ENCODE measurements at regions not wholly inside any gene's neighbourhood (a gene's known extent, or its start where the extent isn't known, plus 50 kb on each side); places are given as distances from the start of the nearest gene placed in this dataset.

GRCh38 chr1:230573658-230574057, 68.6 kb upstream of the COG2 start:
- Mint-ChIP-seq H3K4me1 (peaks cover 14% of the 10 kb centered on the region), H3K36me3 (ENCODE audit: low read depth) (no peaks in the 10 kb centered on the region), H3K27ac (ENCODE audit: unreplicated experiment) (no peak overlapping the region), H3K4me3 (no peak overlapping the region), H3K27me3 (ENCODE audit: low read depth) (peaks cover 7% of the 10 kb centered on the region), H3K9me3 (no peaks in the 10 kb centered on the region)
- TF ChIP-seq, protein P1, sequence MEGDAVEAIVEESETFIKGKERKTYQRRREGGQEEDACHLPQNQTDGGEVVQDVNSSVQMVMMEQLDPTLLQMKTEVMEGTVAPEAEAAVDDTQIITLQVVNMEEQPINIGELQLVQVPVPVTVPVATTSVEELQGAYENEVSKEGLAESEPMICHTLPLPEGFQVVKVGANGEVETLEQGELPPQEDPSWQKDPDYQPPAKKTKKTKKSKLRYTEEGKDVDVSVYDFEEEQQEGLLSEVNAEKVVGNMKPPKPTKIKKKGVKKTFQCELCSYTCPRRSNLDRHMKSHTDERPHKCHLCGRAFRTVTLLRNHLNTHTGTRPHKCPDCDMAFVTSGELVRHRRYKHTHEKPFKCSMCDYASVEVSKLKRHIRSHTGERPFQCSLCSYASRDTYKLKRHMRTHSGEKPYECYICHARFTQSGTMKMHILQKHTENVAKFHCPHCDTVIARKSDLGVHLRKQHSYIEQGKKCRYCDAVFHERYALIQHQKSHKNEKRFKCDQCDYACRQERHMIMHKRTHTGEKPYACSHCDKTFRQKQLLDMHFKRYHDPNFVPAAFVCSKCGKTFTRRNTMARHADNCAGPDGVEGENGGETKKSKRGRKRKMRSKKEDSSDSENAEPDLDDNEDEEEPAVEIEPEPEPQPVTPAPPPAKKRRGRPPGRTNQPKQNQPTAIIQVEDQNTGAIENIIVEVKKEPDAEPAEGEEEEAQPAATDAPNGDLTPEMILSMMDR (conservative IDR thresholded peaks at IDR 0.05) = no peak
- no peak for DNase-seq (ENCODE audit: low read depth, low spot score)

DNA sequence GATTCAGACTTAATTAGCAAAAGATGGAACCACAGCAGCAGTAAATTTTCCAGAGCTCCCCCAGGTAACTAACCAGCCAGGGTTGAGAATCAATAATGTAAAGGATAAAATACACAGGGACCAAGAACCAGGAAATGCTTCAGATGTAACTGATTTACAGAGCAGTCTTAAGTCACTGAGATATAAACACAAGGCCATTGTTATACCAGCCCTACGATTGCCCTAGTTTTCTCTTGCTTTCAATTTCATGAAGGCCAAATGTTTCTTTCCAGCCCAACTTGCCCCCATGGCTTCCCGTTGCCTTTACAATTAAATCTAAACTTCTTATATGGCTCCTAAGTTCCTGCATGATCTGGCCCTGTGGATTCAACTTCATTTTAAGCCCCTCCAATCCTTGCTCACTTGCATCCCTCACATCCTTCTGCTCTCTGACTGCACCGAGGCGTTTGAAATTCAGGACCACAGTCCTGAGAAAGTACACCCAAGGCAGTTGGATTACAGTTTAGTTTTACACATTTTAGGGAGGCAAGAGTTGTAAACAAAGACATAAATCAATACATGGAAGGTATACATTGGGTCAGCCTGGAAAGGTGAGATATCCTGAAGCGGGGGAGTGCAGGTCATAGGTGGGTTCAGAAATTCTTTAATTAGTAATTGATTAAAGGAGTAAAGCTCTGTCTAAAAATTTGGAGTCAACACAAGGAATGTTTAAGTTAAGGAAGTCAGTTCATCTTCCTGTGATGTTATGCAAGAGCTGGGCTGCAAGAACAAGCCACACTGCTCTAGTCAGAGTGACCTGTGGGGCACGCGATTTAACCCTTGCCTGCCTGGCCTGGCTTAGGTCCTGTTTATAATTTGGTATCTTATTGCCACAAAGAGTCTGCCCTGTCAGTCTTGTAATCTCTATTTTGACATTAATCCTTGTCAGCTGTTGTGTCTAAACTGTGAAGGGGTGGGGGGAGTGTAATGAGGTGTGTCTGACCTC, 69.9 kb upstream of the COG2 start:
- DNase-seq (ENCODE audit: low read depth, low spot score) = no peak
- peaks cover 14% of the 10 kb centered on the region for H3K4me1 Mint-ChIP-seq
- H3K27me3 Mint-ChIP-seq (ENCODE audit: low read depth) = no peaks in the 10 kb centered on the region
- no peak overlapping the region for H3K27ac Mint-ChIP-seq (ENCODE audit: unreplicated experiment)
- no peaks in the 10 kb centered on the region for H3K36me3 Mint-ChIP-seq (ENCODE audit: low read depth)
- TF ChIP-seq, protein P1 (conservative IDR thresholded peaks at IDR 0.05) = no peak
- H3K4me3 Mint-ChIP-seq = no peak overlapping the region
- no peaks in the 10 kb centered on the region for H3K9me3 Mint-ChIP-seq

- no peak for DNase-seq (ENCODE audit: low read depth, low spot score)
- peaks cover 14% of the 10 kb centered on the region for H3K4me1 Mint-ChIP-seq
- TF ChIP-seq, protein P1 (conservative IDR thresholded peaks at IDR 0.05) = no peak
- no peak overlapping the region for H3K4me3 Mint-ChIP-seq
- H3K36me3 Mint-ChIP-seq (ENCODE audit: low read depth) = no peaks in the 10 kb centered on the region
- H3K27me3 Mint-ChIP-seq (ENCODE audit: low read depth) = no peaks in the 10 kb centered on the region
- no peaks in the 10 kb centered on the region for H3K9me3 Mint-ChIP-seq
- H3K27ac Mint-ChIP-seq (ENCODE audit: unreplicated experiment) = peak overlapping the region; percentile 5
Observed at GRCh38 chr1:230570724-230571360, 71.4 kb upstream of the COG2 start.

- Mint-ChIP-seq H3K36me3 (ENCODE audit: low read depth) (no peaks in the 10 kb centered on the region), H3K4me3 (no peak overlapping the region), H3K4me1 (peaks cover 17% of the 10 kb centered on the region), H3K9me3 (no peaks in the 10 kb centered on the region), H3K27ac (ENCODE audit: unreplicated experiment) (peak overlapping the region; percentile 38), H3K27me3 (ENCODE audit: low read depth) (peaks cover 2% of the 10 kb centered on the region)
- TF ChIP-seq, protein P1 (conservative IDR thresholded peaks at IDR 0.05) = no peak
- no peak for DNase-seq (ENCODE audit: low read depth, low spot score)
Observed at GRCh38 chr1:230569201-230569600, 73.1 kb upstream of the COG2 start.

DNA sequence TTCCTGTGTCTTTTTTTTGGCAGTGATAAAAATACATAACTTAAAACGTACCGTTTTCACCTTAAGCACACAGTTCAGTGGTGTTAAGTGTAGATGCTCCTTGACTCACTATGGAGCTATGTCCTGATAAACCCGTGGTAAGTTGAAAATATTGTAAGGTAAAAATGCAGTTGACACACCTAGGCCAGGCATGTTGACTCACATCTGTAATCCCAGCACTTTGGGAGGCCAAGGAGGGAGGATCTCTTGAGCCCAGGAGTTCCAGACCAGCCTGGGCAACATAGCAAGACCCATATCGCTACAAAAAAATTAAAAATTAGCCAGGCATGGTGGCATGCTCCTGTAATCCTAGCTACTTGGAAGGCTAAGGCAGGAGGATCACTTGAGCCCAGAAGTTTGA, 73.6 kb upstream of the COG2 start:
- H3K27ac Mint-ChIP-seq (ENCODE audit: unreplicated experiment) = no peak overlapping the region
- H3K4me1 Mint-ChIP-seq = peaks cover 22% of the 10 kb centered on the region
- no peak overlapping the region for H3K4me3 Mint-ChIP-seq
- TF ChIP-seq, protein P1 (conservative IDR thresholded peaks at IDR 0.05) = no peak
- peaks cover 5% of the 10 kb centered on the region for H3K27me3 Mint-ChIP-seq (ENCODE audit: low read depth)
- DNase-seq (ENCODE audit: low read depth, low spot score) = no peak
- no peaks in the 10 kb centered on the region for H3K36me3 Mint-ChIP-seq (ENCODE audit: low read depth)
- H3K9me3 Mint-ChIP-seq = no peaks in the 10 kb centered on the region
